ENCODE measurements at regions not wholly inside any gene's neighbourhood (a gene's known extent, or its start where the extent isn't known, plus 50 kb on each side); places are given as distances from the start of the nearest gene placed in this dataset.
A peak's percentile ranks its signal among the peaks of the same experiment; 100 is the strongest.

- in situ Hi-C loops (cut with MboI; ENCODE audit: low pct_unique_long_range_greater_than_20kb, low sequenced_read_pairs, unreplicated experiment): no loop called here
- DNase-seq (ENCODE audit: low spot score): peak; percentile 3
Measured at GRCh38 chr3:176514297-176514696, 683.0 kb downstream of the TBL1XR1 start.

GRCh38 chr3:176513604-176514003 is 683.7 kb downstream of the TBL1XR1 start:
- in situ Hi-C loops (cut with MboI; ENCODE audit: low pct_unique_long_range_greater_than_20kb, low sequenced_read_pairs, unreplicated experiment): no loop called here
- DNase-seq (ENCODE audit: low spot score): no peak
- TF ChIP-seq, protein P1, sequence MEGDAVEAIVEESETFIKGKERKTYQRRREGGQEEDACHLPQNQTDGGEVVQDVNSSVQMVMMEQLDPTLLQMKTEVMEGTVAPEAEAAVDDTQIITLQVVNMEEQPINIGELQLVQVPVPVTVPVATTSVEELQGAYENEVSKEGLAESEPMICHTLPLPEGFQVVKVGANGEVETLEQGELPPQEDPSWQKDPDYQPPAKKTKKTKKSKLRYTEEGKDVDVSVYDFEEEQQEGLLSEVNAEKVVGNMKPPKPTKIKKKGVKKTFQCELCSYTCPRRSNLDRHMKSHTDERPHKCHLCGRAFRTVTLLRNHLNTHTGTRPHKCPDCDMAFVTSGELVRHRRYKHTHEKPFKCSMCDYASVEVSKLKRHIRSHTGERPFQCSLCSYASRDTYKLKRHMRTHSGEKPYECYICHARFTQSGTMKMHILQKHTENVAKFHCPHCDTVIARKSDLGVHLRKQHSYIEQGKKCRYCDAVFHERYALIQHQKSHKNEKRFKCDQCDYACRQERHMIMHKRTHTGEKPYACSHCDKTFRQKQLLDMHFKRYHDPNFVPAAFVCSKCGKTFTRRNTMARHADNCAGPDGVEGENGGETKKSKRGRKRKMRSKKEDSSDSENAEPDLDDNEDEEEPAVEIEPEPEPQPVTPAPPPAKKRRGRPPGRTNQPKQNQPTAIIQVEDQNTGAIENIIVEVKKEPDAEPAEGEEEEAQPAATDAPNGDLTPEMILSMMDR (IDR thresholded peaks at IDR 0.05; ENCODE audit: extremely low read depth, insufficient read depth, missing control alignments): no peak

More at GRCh38 chr3:176514297-176514696, 683.0 kb downstream of the TBL1XR1 start:
- TF ChIP-seq, protein P1 (IDR thresholded peaks at IDR 0.05; ENCODE audit: extremely low read depth, insufficient read depth, missing control alignments): peak; percentile 29

GRCh38 chr3:176512037-176512436 is 685.2 kb downstream of the TBL1XR1 start:
- in situ Hi-C loops (cut with MboI; ENCODE audit: low pct_unique_long_range_greater_than_20kb, low sequenced_read_pairs, unreplicated experiment): no loop called here
- no peak for DNase-seq (ENCODE audit: low spot score)

GRCh38 chr3:176510097-176510496 is 687.2 kb downstream of the TBL1XR1 start:
- DNase-seq (ENCODE audit: low spot score): no peak
- TF ChIP-seq, protein P1 (IDR thresholded peaks at IDR 0.05; ENCODE audit: extremely low read depth, insufficient read depth, missing control alignments): no peak
- in situ Hi-C loops (cut with MboI; ENCODE audit: low pct_unique_long_range_greater_than_20kb, low sequenced_read_pairs, unreplicated experiment): no loop called here

More at GRCh38 chr3:176512037-176512436, 685.2 kb downstream of the TBL1XR1 start:
- TF ChIP-seq, protein P1 (IDR thresholded peaks at IDR 0.05; ENCODE audit: extremely low read depth, insufficient read depth, missing control alignments): no peak

GRCh38 chr3:176505878-176506621 is 691.2 kb downstream of the TBL1XR1 start:
- in situ Hi-C loops (cut with MboI; ENCODE audit: low pct_unique_long_range_greater_than_20kb, low sequenced_read_pairs, unreplicated experiment): no loop called here

DNA sequence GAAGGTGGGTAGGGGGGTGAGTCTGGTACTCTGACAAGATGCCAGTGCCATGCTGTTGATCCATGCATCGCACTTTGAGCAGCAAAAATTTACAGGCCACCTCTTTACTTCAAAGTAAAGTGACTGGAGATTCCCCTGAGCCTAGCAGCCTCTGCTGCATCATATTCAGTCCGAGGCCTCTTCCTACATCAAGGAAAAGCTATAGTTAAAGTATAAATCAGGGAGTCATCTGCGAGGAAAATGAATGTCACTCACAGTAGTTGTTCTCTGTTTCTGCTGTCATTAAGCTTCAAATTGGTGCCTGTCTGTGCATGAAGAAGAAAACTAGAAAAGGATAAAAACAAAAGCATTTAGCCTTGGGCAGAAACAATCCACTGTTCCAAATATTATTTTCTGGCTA is 706.2 kb downstream of the TBL1XR1 start:
- TF ChIP-seq, protein P1 (IDR thresholded peaks at IDR 0.05; ENCODE audit: extremely low read depth, insufficient read depth, missing control alignments): no peak
- DNase-seq (ENCODE audit: low spot score): no peak
- in situ Hi-C loops (cut with MboI; ENCODE audit: low pct_unique_long_range_greater_than_20kb, low sequenced_read_pairs, unreplicated experiment): no loop called here

More at GRCh38 chr3:176505878-176506621, 691.2 kb downstream of the TBL1XR1 start:
- TF ChIP-seq, protein P1 (IDR thresholded peaks at IDR 0.05; ENCODE audit: extremely low read depth, insufficient read depth, missing control alignments): no peak
- no peak for DNase-seq (ENCODE audit: low spot score)

Data from GM13977 (cell line).